ENCODE measurements at regions not wholly inside any gene's neighbourhood (a gene's known extent, or its start where the extent isn't known, plus 50 kb on each side); places are given as distances from the start of the nearest gene placed in this dataset.

- TF ChIP-seq POLR2A (IDR thresholded peaks at IDR 0.05), result no peak
- no peak for TF ChIP-seq CTCF (IDR thresholded peaks at IDR 0.05)
Observed at GRCh38 chr2:105177536-105178254, 63.8 kb upstream of the GPR45 start.
